Activated CD4-positive, alpha-beta T cell treated with anti-CD3 and anti-CD28 coated beads, Interleukin-2, amount 10 ng/mL, durations not matched to agents 24 days and 14 days (primary cell): ENCODE measurements at regions not wholly inside any gene's neighbourhood (a gene's known extent, or its start where the extent isn't known, plus 50 kb on each side); places are given as distances from the start of the nearest gene placed in this dataset.
"Not testable (repeated sequence)": the region's sequence is repeated elsewhere in the genome, so short reads cannot be mapped to it uniquely, and the experiment has no call there.

Experiments
- DNase-seq: peaks from one replicate; pipeline ENCODE4 v3.0.0; 2022
- H3K27ac Mint-ChIP-seq: one replicate; pipeline ENCODE4 v1.8.0; 2022; ENCODE audit warnings: mild to moderate bottlenecking, mixed read lengths
- H3K27me3 Mint-ChIP-seq: one replicate; pipeline ENCODE4 v1.8.0; 2022; ENCODE audit warnings: mixed read lengths
- H3K36me3 Mint-ChIP-seq: one replicate; pipeline ENCODE4 v1.8.0; 2022; ENCODE audit warnings: low read depth, mild to moderate bottlenecking, mixed read lengths
- H3K4me1 Mint-ChIP-seq: one replicate; pipeline ENCODE4 v1.8.0; 2021; ENCODE audit warnings: mixed read lengths
- H3K4me3 Mint-ChIP-seq: one replicate; pipeline ENCODE4 v1.8.0; 2022; ENCODE audit warnings: mild to moderate bottlenecking, moderate library complexity, mixed read lengths
- H3K9me3 Mint-ChIP-seq: one replicate; pipeline ENCODE4 v1.8.0; 2021; ENCODE audit warnings: mixed read lengths
- intact Hi-C: fragments of 100-400 bp; cut with micrococcal nuclease; formaldehyde crosslinking; loops from one replicate; pipeline ENCODE4 v1.15.1; 2023

DNA sequence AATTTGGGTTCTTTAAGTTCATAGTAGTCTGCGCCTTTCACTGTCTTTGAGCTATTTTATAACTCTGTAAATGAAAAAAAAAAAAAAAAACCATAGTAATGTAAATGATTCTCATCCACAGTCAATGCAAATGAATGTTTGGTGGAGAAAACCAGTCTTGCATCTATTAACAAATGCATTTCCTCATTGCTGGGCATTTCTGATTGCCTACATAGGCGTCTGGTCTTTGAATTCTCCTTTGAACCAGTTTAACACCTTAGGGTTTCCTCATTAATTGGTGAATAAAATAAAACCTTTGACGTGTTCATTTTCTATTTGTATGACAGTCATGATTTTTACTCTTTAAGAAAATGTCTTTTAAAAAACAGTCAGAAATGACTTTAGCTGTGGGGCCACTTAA is 114.8 kb downstream of the C12orf75 start:
- H3K27ac Mint-ChIP-seq, result no peak overlapping the region
- H3K27me3 Mint-ChIP-seq, result peaks cover 19% of the 10 kb centered on the region
- intact Hi-C loops, result no loop called here
- H3K36me3 Mint-ChIP-seq, result no peaks in the 10 kb centered on the region
- no peak overlapping the region for H3K4me3 Mint-ChIP-seq
- H3K4me1 Mint-ChIP-seq, result no peaks in the 10 kb centered on the region
- peaks cover under 1% of the 10 kb centered on the region for H3K9me3 Mint-ChIP-seq
- DNase-seq, result no peak

- Mint-ChIP-seq H3K36me3 (no peaks in the 10 kb centered on the region), H3K4me3 (no peak overlapping the region), H3K4me1 (no peaks in the 10 kb centered on the region), H3K9me3 (no peaks in the 10 kb centered on the region), H3K27ac (no peak overlapping the region), H3K27me3 (peaks cover 19% of the 10 kb centered on the region)
- intact Hi-C loops, result no loop called here
- DNase-seq, result no peak
Observed at GRCh38 chr12:105445649-105446048, 115.2 kb downstream of the C12orf75 start.

DNA sequence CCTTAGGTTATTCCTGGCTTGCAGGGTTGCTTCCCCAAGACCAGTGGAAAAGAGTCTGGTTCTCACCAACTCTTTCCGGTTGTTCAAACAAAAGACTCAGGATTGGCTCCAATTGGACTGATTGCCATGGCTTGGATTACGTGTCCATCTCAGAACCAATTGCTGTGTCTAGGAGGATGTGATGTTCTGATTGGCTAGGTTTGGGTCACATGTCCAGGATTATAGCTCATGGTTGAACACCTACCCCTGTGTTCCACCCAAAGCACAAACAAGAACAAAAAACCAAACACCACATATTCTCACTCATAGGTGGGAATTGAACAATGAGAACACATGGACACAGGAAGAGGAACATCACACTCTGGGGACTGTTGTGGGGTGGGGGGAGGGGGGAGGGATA is 116.0 kb downstream of the C12orf75 start:
- H3K27ac Mint-ChIP-seq, H3K9me3 Mint-ChIP-seq, DNase-seq, H3K4me3 Mint-ChIP-seq, H3K4me1 Mint-ChIP-seq, intact Hi-C loops, H3K36me3 Mint-ChIP-seq: not testable (repeated sequence)
- peaks cover 20% of the 10 kb centered on the region for H3K27me3 Mint-ChIP-seq

- intact Hi-C loops, result no loop called here
- Mint-ChIP-seq H3K9me3 (no peaks in the 10 kb centered on the region), H3K4me1 (no peaks in the 10 kb centered on the region), H3K27me3 (peaks cover 10% of the 10 kb centered on the region), H3K4me3 (no peak overlapping the region), H3K27ac (no peak overlapping the region), H3K36me3 (no peaks in the 10 kb centered on the region)
- DNase-seq, result no peak
Observed at GRCh38 chr12:105449431-105449830, 118.9 kb downstream of the C12orf75 start.

DNA sequence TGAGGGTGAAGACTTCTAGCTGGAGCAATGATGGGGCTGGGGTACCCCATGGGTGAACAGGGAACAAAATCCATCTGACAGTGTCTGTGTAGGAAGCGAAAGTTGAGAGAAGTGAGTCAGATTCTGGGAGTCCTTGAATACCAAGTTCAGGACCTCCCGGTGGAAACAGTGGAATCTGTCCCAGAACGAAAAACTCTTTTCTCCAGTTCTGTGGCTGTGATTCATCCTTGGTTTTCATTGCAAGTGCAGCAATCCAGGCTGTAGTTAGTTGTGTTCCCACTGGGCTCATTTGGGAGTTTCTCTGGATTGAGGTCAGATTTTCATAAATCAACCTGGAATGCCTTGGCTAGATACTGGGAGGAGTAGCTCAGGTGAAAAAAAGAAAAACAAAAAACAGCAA is 120.7 kb downstream of the C12orf75 start:
- Mint-ChIP-seq H3K36me3 (no peaks in the 10 kb centered on the region), H3K9me3 (no peaks in the 10 kb centered on the region), H3K4me3 (no peak overlapping the region), H3K27me3 (peaks cover 12% of the 10 kb centered on the region), H3K4me1 (no peaks in the 10 kb centered on the region), H3K27ac (no peak overlapping the region)
- intact Hi-C loops, result no loop called here
- no peak for DNase-seq

GRCh38 chr12:105451798-105452197 is 121.3 kb downstream of the C12orf75 start:
- no peak for DNase-seq
- Mint-ChIP-seq H3K27me3 (peaks cover 14% of the 10 kb centered on the region), H3K27ac (no peak overlapping the region), H3K4me3 (no peak overlapping the region), H3K36me3 (no peaks in the 10 kb centered on the region), H3K9me3 (no peaks in the 10 kb centered on the region), H3K4me1 (no peaks in the 10 kb centered on the region)
- intact Hi-C loops, result no loop called here

DNA sequence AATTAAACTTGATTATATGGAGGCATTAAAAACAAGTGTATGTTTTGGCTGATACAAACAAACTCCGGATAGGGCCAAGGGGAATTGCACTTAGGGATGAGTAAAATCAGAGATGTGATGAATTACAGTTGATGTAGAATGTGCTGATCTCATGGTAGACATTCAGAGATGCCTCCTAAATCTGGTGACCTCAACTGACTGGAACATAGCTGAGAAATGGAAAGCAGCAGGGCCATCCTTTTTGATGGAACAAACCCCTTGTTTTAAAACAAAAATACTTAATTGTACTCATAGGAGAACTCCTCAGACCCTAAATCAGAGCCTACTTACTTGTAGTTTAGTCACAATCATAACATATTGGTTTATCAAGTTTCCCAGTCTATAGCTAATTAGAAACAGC is 122.8 kb downstream of the C12orf75 start:
- DNase-seq, result no peak
- intact Hi-C loops, result no loop called here
- H3K27me3 Mint-ChIP-seq, result peaks cover 18% of the 10 kb centered on the region
- H3K4me1 Mint-ChIP-seq, result no peaks in the 10 kb centered on the region
- no peaks in the 10 kb centered on the region for H3K9me3 Mint-ChIP-seq
- H3K4me3 Mint-ChIP-seq, result no peak overlapping the region
- no peak overlapping the region for H3K27ac Mint-ChIP-seq
- no peaks in the 10 kb centered on the region for H3K36me3 Mint-ChIP-seq

DNA sequence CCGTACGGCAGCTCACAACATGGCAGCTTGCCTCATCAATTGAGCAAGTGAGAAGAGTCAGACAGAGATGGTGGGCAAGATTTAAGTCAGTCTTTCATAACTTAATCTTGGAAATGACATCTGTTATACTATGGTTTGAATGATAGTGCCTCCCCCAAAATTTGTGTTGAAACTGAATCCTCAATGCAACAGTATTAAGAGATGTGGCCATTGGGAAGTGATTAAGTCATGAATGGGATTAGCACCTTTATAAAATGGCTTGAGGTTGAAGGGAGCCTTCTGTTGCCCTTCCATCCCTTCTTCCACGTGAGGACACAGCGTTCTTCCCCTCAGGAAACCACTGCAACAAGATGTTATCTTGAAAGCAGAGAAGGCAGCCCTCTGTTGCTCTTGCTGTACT is 124.2 kb downstream of the C12orf75 start:
- no peaks in the 10 kb centered on the region for H3K9me3 Mint-ChIP-seq
- DNase-seq, result no peak
- H3K4me3 Mint-ChIP-seq, result no peak overlapping the region
- no peak overlapping the region for H3K27ac Mint-ChIP-seq
- intact Hi-C loops, result no loop called here
- H3K27me3 Mint-ChIP-seq, result peaks cover 18% of the 10 kb centered on the region
- H3K36me3 Mint-ChIP-seq, result no peaks in the 10 kb centered on the region
- no peaks in the 10 kb centered on the region for H3K4me1 Mint-ChIP-seq

DNA sequence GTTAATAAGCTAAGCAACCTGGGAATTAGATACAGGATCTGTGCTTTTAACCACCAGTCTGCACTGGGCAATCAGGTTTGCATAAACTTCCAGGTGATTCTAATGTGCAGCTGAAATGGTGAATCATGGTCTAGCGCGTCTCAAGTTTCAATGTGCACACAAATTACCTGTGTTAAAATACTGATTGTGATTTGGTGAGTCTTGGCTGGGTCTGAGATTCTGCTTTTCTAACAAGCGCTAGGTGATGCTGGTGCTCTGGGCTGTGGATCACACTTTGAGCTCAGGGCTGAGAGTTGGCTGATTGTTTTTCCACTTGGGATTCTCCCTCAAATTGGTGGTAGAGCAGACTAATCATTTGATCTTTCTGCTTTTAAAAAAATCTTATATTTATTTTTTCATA is 124.8 kb downstream of the C12orf75 start:
- Mint-ChIP-seq H3K36me3 (no peaks in the 10 kb centered on the region), H3K27me3 (peaks cover 18% of the 10 kb centered on the region), H3K9me3 (no peaks in the 10 kb centered on the region), H3K27ac (no peak overlapping the region), H3K4me3 (no peak overlapping the region), H3K4me1 (no peaks in the 10 kb centered on the region)
- intact Hi-C loops, result no loop called here
- DNase-seq, result no peak

DNA sequence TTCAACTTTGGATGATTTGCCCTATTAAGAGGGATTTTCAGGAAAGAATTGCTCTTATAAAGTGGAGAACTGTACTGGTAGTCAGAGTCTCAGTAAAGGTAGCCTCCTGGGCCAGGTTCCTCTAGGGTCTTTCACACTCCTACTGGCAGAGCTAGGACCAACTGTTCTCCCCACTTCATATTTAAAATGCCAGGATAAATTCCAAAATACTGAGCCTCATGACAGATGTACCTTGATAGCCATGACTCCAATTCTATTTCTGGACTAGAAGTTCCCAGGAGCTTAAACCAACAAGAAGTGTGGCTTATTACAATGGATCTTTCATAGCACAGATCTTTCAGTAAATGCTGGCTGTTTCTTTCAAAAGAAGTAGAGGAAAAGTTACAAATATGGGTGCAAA is 126.5 kb downstream of the C12orf75 start:
- peaks cover 17% of the 10 kb centered on the region for H3K27me3 Mint-ChIP-seq
- DNase-seq, result no peak
- no peak overlapping the region for H3K4me3 Mint-ChIP-seq
- no peaks in the 10 kb centered on the region for H3K9me3 Mint-ChIP-seq
- intact Hi-C loops, result no loop called here
- H3K27ac Mint-ChIP-seq, result no peak overlapping the region
- no peaks in the 10 kb centered on the region for H3K36me3 Mint-ChIP-seq
- no peaks in the 10 kb centered on the region for H3K4me1 Mint-ChIP-seq

- Mint-ChIP-seq H3K27me3 (peaks cover 12% of the 10 kb centered on the region), H3K36me3 (no peaks in the 10 kb centered on the region), H3K4me3 (no peak overlapping the region), H3K27ac (no peak overlapping the region), H3K9me3 (no peaks in the 10 kb centered on the region), H3K4me1 (no peaks in the 10 kb centered on the region)
- intact Hi-C loops, result no loop called here
- DNase-seq, result no peak
Observed at GRCh38 chr12:105459760-105460330, 129.4 kb downstream of the C12orf75 start.

GRCh38 chr12:105461271-105461943 is 130.9 kb downstream of the C12orf75 start:
- Mint-ChIP-seq H3K36me3 (no peaks in the 10 kb centered on the region), H3K4me3 (no peak overlapping the region), H3K27me3 (peaks cover 13% of the 10 kb centered on the region), H3K27ac (no peak overlapping the region), H3K9me3 (no peaks in the 10 kb centered on the region), H3K4me1 (no peaks in the 10 kb centered on the region)
- intact Hi-C loops, result no loop called here
- no peak for DNase-seq

- H3K4me3 Mint-ChIP-seq, result no peak overlapping the region
Observed at GRCh38 chr12:105461944-105462762, 131.7 kb downstream of the C12orf75 start.

GRCh38 chr12:105462831-105463230 is 132.3 kb downstream of the C12orf75 start:
- Mint-ChIP-seq H3K27me3 (peaks cover 13% of the 10 kb centered on the region), H3K4me1 (no peaks in the 10 kb centered on the region), H3K27ac (no peak overlapping the region), H3K36me3 (no peaks in the 10 kb centered on the region), H3K4me3 (no peak overlapping the region), H3K9me3 (no peaks in the 10 kb centered on the region)
- intact Hi-C loops, result no loop called here
- DNase-seq, result no peak

More at GRCh38 chr12:105461944-105462762, 131.7 kb downstream of the C12orf75 start:
- Mint-ChIP-seq H3K27me3 (peaks cover 13% of the 10 kb centered on the region), H3K4me1 (no peaks in the 10 kb centered on the region), H3K36me3 (no peaks in the 10 kb centered on the region), H3K27ac (no peak overlapping the region), H3K9me3 (no peaks in the 10 kb centered on the region)
- intact Hi-C loops, result no loop called here
- DNase-seq, result no peak
